ENCODE measurements at regions not wholly inside any gene's neighbourhood (a gene's known extent, or its start where the extent isn't known, plus 50 kb on each side); places are given as distances from the start of the nearest gene placed in this dataset.

- POLR2A ChIA-PET: no interaction called here
- no peak for DNase-seq (ENCODE audit: extremely low spot score)
- TF ChIP-seq CTCF (IDR thresholded peaks at IDR 0.05; ENCODE audit: control extremely low read depth, extremely low read depth, low read depth, missing control alignments): no peak
- CTCF ChIA-PET: no interaction called here
These were observed 251.7 kb downstream of the FZD1 start for GRCh38 chr7:91515961-91516360.

GRCh38 chr7:91517201-91517785 lies 253.1 kb downstream of the FZD1 start:
- POLR2A ChIA-PET: no interaction called here
- CTCF ChIA-PET: no interaction called here
- DNase-seq (ENCODE audit: extremely low spot score): no peak
- no peak for TF ChIP-seq CTCF (IDR thresholded peaks at IDR 0.05; ENCODE audit: control extremely low read depth, extremely low read depth, low read depth, missing control alignments)

GRCh38 chr7:91518058-91518457 lies 253.8 kb downstream of the FZD1 start:
- POLR2A ChIA-PET: no interaction called here
- DNase-seq (ENCODE audit: extremely low spot score): no peak
- TF ChIP-seq CTCF (IDR thresholded peaks at IDR 0.05; ENCODE audit: control extremely low read depth, extremely low read depth, low read depth, missing control alignments): no peak
- CTCF ChIA-PET: interaction anchor here (1.2 kb wide), 1 partner anchor 10 kb away, joined by 3 read pairs; no protein-coding TSS in a partner anchor

GRCh38 chr7:91519241-91520158 lies 255.3 kb downstream of the FZD1 start:
- CTCF ChIA-PET: no interaction called here

GRCh38 chr7:91520645-91521044 lies 256.4 kb downstream of the FZD1 start:
- ChIA-PET CTCF (no interaction called here), POLR2A (no interaction called here)
- DNase-seq (ENCODE audit: extremely low spot score): no peak
- no peak for TF ChIP-seq CTCF (IDR thresholded peaks at IDR 0.05; ENCODE audit: control extremely low read depth, extremely low read depth, low read depth, missing control alignments)

More at GRCh38 chr7:91519241-91520158, 255.3 kb downstream of the FZD1 start:
- no peak for DNase-seq (ENCODE audit: extremely low spot score)
- no peak for TF ChIP-seq CTCF (IDR thresholded peaks at IDR 0.05; ENCODE audit: control extremely low read depth, extremely low read depth, low read depth, missing control alignments)
- POLR2A ChIA-PET: no interaction called here

- ChIA-PET CTCF (interaction anchor here (0.9 to 1.1 kb wide), 2 partner anchors 13 to 55 kb away, joined by 3 read pairs; no protein-coding TSS in a partner anchor), POLR2A (no interaction called here)
- TF ChIP-seq CTCF (IDR thresholded peaks at IDR 0.05; ENCODE audit: control extremely low read depth, extremely low read depth, low read depth, missing control alignments): no peak
- no peak for DNase-seq (ENCODE audit: extremely low spot score)
These were observed 262.2 kb downstream of the FZD1 start for GRCh38 chr7:91526404-91526803.

All from GM10248 (cell line).